ENCODE measurements at regions not wholly inside any gene's neighbourhood (a gene's known extent, or its start where the extent isn't known, plus 50 kb on each side); places are given as distances from the start of the nearest gene placed in this dataset.

GRCh38 chr17:77738751-77739531 lies 219.6 kb upstream of the TNRC6C start:
- WGBS: 56% methylated on average over 8 of the region's 8 CpGs
- H3K36me3 ChIP-seq (ENCODE audit: control insufficient read depth in 4 of 4, insufficient read depth in 3 of 4, low read depth in 1 of 4, low read length in 3 of 4): no peaks in the 10 kb centered on the region
- H3K27ac ChIP-seq (ENCODE audit: low read depth in 1 of 2, low read length in 2 of 2): no peak overlapping the region
- peaks cover 3 to 8% (median 5%) of the 10 kb centered on the region in 4 donors for H3K27me3 ChIP-seq (ENCODE audit: control insufficient read depth in 4 of 4, insufficient read depth in 4 of 4, low read length in 3 of 4)
- no peak for TF ChIP-seq HNF4G (IDR thresholded peaks at IDR 0.05)
- no peak for TF ChIP-seq TAF1 (conservative IDR thresholded peaks at IDR 0.05)
- no peak for TF ChIP-seq CTCF (IDR thresholded peaks at IDR 0.05; ENCODE audit: low read depth, low read length, missing input control)
- TF ChIP-seq, protein P1, sequence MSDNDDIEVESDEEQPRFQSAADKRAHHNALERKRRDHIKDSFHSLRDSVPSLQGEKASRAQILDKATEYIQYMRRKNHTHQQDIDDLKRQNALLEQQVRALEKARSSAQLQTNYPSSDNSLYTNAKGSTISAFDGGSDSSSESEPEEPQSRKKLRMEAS (IDR thresholded peaks at IDR 0.05): no peak
- no peak for TF ChIP-seq RXRA (IDR thresholded peaks at IDR 0.05)
- no peak for TF ChIP-seq NR2F2 (IDR thresholded peaks at IDR 0.05)
- no peak for TF ChIP-seq HNF4A (conservative IDR thresholded peaks at IDR 0.05)
- TF ChIP-seq FOXA1 (IDR thresholded peaks at IDR 0.05): no peak
- no peak overlapping the region for H3K4me3 ChIP-seq (ENCODE audit: low read depth in 1 of 3, low read length in 3 of 3)
- H3K4me1 ChIP-seq (ENCODE audit: control insufficient read depth in 4 of 4, insufficient read depth in 4 of 4, low read length in 3 of 4): no peaks in the 10 kb centered on the region
- no peak for DNase-seq (ENCODE audit: low spot score)
- H3K9me3 ChIP-seq (ENCODE audit: control insufficient read depth in 4 of 4, low read length in 3 of 4): peaks cover 0 to 4% (median 0%) of the 10 kb centered on the region in 4 donors
- H3K9ac ChIP-seq (ENCODE audit: low read depth in 1 of 2, low read length in 2 of 2): no peak overlapping the region

DNA sequence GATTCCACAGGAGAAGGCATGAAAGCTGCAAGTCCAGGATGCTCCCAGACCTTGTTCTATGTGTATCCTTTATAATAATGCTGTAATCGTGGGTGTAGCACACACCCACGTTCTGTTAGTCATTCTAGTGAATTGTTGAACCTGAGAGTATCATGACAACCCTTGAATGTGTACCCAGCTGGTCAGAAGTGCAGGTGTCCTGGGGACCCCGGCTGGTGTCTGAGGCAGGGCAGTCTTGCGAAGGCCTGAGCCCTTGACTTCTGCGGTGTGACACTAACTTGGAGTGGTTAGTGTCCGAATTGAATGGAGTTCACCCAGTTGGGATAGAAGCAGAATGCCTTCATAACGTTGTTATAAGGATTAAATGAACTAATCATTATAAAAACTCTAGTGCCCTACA lies 218.0 kb upstream of the TNRC6C start:
- Histone ChIP-seq H3K4me3 (ENCODE audit: low read depth in 1 of 3, low read length in 3 of 3) (no peak overlapping the region), H3K27me3 (ENCODE audit: control insufficient read depth in 4 of 4, insufficient read depth in 4 of 4, low read length in 3 of 4) (peaks cover 0 to 3% (median under 1%) of the 10 kb centered on the region in 4 donors), H3K36me3 (ENCODE audit: control insufficient read depth in 4 of 4, insufficient read depth in 3 of 4, low read depth in 1 of 4, low read length in 3 of 4) (no peaks in the 10 kb centered on the region), H3K27ac (ENCODE audit: low read depth in 1 of 2, low read length in 2 of 2) (no peak overlapping the region), H3K9ac (ENCODE audit: low read depth in 1 of 2, low read length in 2 of 2) (no peak overlapping the region), H3K9me3 (ENCODE audit: control insufficient read depth in 4 of 4, low read length in 3 of 4) (peaks cover 0 to 9% (median 0%) of the 10 kb centered on the region in 4 donors), H3K4me1 (ENCODE audit: control insufficient read depth in 4 of 4, insufficient read depth in 4 of 4, low read length in 3 of 4) (no peaks in the 10 kb centered on the region)
- TF ChIP-seq REST (IDR thresholded peaks at IDR 0.05) (no peak), FOXA1 (IDR thresholded peaks at IDR 0.05) (no peak), RXRA (IDR thresholded peaks at IDR 0.05) (no peak), GABPA (IDR thresholded peaks at IDR 0.05 in 1 of 2, conservative IDR thresholded peaks at IDR 0.05 in 1 of 2) (no peak), TAF1 (conservative IDR thresholded peaks at IDR 0.05) (no peak), FOXA2 (IDR thresholded peaks at IDR 0.05) (no peak), EGR1 (IDR thresholded peaks at IDR 0.05; ENCODE audit: low read depth in 2 of 2) (no peak)
- DNase-seq (ENCODE audit: low spot score): no peak
- whole genome bisulfite sequencing: 84% methylated on average over 7 of the region's 7 CpGs

Measured in liver (tissue), 8 donors.